Common myeloid progenitor, CD34-positive (primary cell): ENCODE measurements at regions not wholly inside any gene's neighbourhood (a gene's known extent, or its start where the extent isn't known, plus 50 kb on each side); places are given as distances from the start of the nearest gene placed in this dataset.

Source experiments
- CTCF ChIA-PET: fragments of 350-600 bp; sonication (Branson Sonifier 250); formaldehyde crosslinking; loops from one replicate; lab custom pipeline; 2021; ENCODE audit warnings: antibody characterized with exemption; lab: Charles Lee
- POLR2A ChIA-PET: fragments of 350-600 bp; sonication (Branson Sonifier 250); formaldehyde crosslinking; loops from one replicate; lab custom pipeline; 2021; ENCODE audit warnings: antibody characterized with exemption; lab: Charles Lee
- DNase-seq, 3 donors: peaks; one replicate each; pipeline versions ENCODE4 v3.0.0 to v3.0.0-alpha.2; 2013
- H3K27ac ChIP-seq, 2 experiments: 1 replicate in 1 of 2; 2 replicates in 1 of 2; pipeline ENCODE4 v1.7.0; 2013; ENCODE audit warnings: inconsistent platforms in 2 of 2, low read length in 2 of 2, mild to moderate bottlenecking in 2 of 2, low read depth in 1 of 2, moderate library complexity in 1 of 2; ENCODE audit not compliant: severe bottlenecking in 2 of 2, insufficient read depth in 1 of 2, poor library complexity in 1 of 2
- H3K27me3 ChIP-seq, 5 experiments: replicated peaks in 2 of 5; 1 replicate in 3 of 5; 2 replicates in 2 of 5; pipeline versions ENCODE4 v1.6.1 to v1.7.0; 2013; ENCODE audit warnings: low read length in 4 of 5, mild to moderate bottlenecking in 2 of 5, moderate library complexity in 2 of 5, inconsistent platforms in 1 of 5; ENCODE audit not compliant: insufficient read depth in 5 of 5, control insufficient read depth in 4 of 5
- H3K36me3 ChIP-seq, 4 experiments: 1 replicate in 2 of 4; 2 replicates in 2 of 4; pipeline versions ENCODE4 v1.6.1 to v1.7.0; 2013; ENCODE audit warnings: low read length in 3 of 4, control low read depth in 1 of 4, mild to moderate bottlenecking in 1 of 4; ENCODE audit not compliant: control insufficient read depth in 4 of 4, insufficient read depth in 4 of 4
- H3K4me1 ChIP-seq, 4 experiments: 1 replicate in 3 of 4; 2 replicates in 1 of 4; pipeline versions ENCODE4 v1.6.1 to v1.7.1; 2013; ENCODE audit warnings: low read length in 3 of 4, mild to moderate bottlenecking in 3 of 4, control low read depth in 1 of 4, inconsistent platforms in 1 of 4, moderate library complexity in 1 of 4; ENCODE audit not compliant: control insufficient read depth in 4 of 4, insufficient read depth in 4 of 4; ENCODE audit errors: control extremely low read depth in 1 of 4
- H3K4me3 ChIP-seq, 7 experiments: 1 replicate in 4 of 7; 2 replicates in 3 of 7; pipeline versions ENCODE4 v1.5.1 to v1.7.0; 2013; ENCODE audit warnings: mild to moderate bottlenecking in 7 of 7, low read length in 6 of 7, moderate library complexity in 6 of 7, inconsistent platforms in 2 of 7, low read depth in 2 of 7, control low read depth in 1 of 7; ENCODE audit not compliant: insufficient read depth in 4 of 7, control insufficient read depth in 1 of 7; ENCODE audit errors: extremely low read depth in 1 of 7
- H3K9me3 ChIP-seq, 5 experiments: 1 replicate in 4 of 5; 2 replicates in 1 of 5; pipeline versions ENCODE4 v1.6.1 to v1.7.1; 2013; ENCODE audit warnings: low read length in 4 of 5, mild to moderate bottlenecking in 2 of 5, inconsistent platforms in 1 of 5, low read depth in 1 of 5, moderate library complexity in 1 of 5; ENCODE audit not compliant: control insufficient read depth in 4 of 5, insufficient read depth in 2 of 5; ENCODE audit errors: control extremely low read depth in 1 of 5
- WGBS: methylation state at CpG from one replicate; pipeline ENCODE4 v1.1.5; 2013; ENCODE audit not compliant: insufficient coverage; 5-methylcytosine and 5-hydroxymethylcytosine counted together

GRCh38 chr10:128263891-128264688 lies 137.9 kb upstream of the MKI67 start:
- WGBS, result 34% methylated on average over 6 of the region's 13 CpGs
- DNase-seq, result peak; percentile 62 to 83 (median 77)
- peaks cover 0 to 8% (median 0%) of the 10 kb centered on the region in 5 experiments for H3K9me3 ChIP-seq
- POLR2A ChIA-PET, result no interaction called here
- CTCF ChIA-PET, result interaction anchor here (0.7 to 2.1 kb wide), 10 partner anchors 9 to 1707 kb away, joined by 3 to 9 read pairs (median 4); no protein-coding TSS in a partner anchor
- H3K4me3 ChIP-seq, result no peak overlapping the region
- H3K4me1 ChIP-seq, result peaks cover 0 to 2% (median 0%) of the 10 kb centered on the region in 4 experiments
- H3K27ac ChIP-seq, result no peak overlapping the region
- H3K36me3 ChIP-seq, result no peaks in the 10 kb centered on the region
- peaks cover 9 to 88% (median 26%) of the 10 kb centered on the region in 5 experiments for H3K27me3 ChIP-seq

- DNase-seq, result no peak
- Histone ChIP-seq H3K4me1 (peaks cover 0 to 2% (median 0%) of the 10 kb centered on the region in 4 experiments), H3K27me3 (peaks cover 9 to 74% (median 26%) of the 10 kb centered on the region in 5 experiments), H3K4me3 (no peak overlapping the region), H3K36me3 (no peaks in the 10 kb centered on the region), H3K27ac (no peak overlapping the region), H3K9me3 (peaks cover 0 to 2% (median 0%) of the 10 kb centered on the region in 5 experiments)
- POLR2A ChIA-PET, result no interaction called here
- CTCF ChIA-PET, result no interaction called here
- 16% methylated on average over 7 of the region's 32 CpGs for WGBS
These were observed 139.4 kb upstream of the MKI67 start for GRCh38 chr10:128265596-128265995.

GRCh38 chr10:128267581-128267980 lies 141.4 kb upstream of the MKI67 start:
- peaks cover 11 to 56% (median 19%) of the 10 kb centered on the region in 5 experiments for H3K27me3 ChIP-seq
- POLR2A ChIA-PET, result no interaction called here
- H3K4me1 ChIP-seq, result peaks cover 0 to 2% (median 0%) of the 10 kb centered on the region in 4 experiments
- 53% methylated on average over 4 of the region's 5 CpGs for WGBS
- DNase-seq, result no peak
- no peak overlapping the region for H3K4me3 ChIP-seq
- no peaks in the 10 kb centered on the region for H3K36me3 ChIP-seq
- no peaks in the 10 kb centered on the region for H3K9me3 ChIP-seq
- H3K27ac ChIP-seq, result no peak overlapping the region
- CTCF ChIA-PET, result interaction anchor here (0.7 to 4.5 kb wide), 14 partner anchors 8 to 594 kb away, joined by 3 to 77 read pairs (median 3); no protein-coding TSS in a partner anchor

- CTCF ChIA-PET, result interaction anchor here (0.7 to 4.5 kb wide), 17 partner anchors 8 to 594 kb away, joined by 3 to 77 read pairs (median 3); no protein-coding TSS in a partner anchor
- WGBS, result 40% methylated on average over 25 of the region's 25 CpGs
- Histone ChIP-seq H3K36me3 (no peaks in the 10 kb centered on the region), H3K4me3 (no peak overlapping the region), H3K9me3 (no peaks in the 10 kb centered on the region), H3K27ac (no peak overlapping the region), H3K4me1 (peaks cover 0 to 2% (median 0%) of the 10 kb centered on the region in 4 experiments), H3K27me3 (peaks cover 11 to 50% (median 17%) of the 10 kb centered on the region in 5 experiments)
- peak; percentile 53 to 66 (median 66) for DNase-seq
- POLR2A ChIA-PET, result no interaction called here
These were observed 141.9 kb upstream of the MKI67 start for GRCh38 chr10:128268015-128268722.

- H3K4me3 ChIP-seq, result peak overlapping the region in 4 of 7 experiments; percentile 38 to 68 (median 56)
- 0% methylated on average over 10 of the region's 10 CpGs for WGBS
- DNase-seq, result peak; percentile 85 to 95 (median 89)
- POLR2A ChIA-PET, result interaction anchor here (1.0 kb wide), 1 partner anchor 16 kb away, joined by 3 read pairs; no protein-coding TSS in a partner anchor
- peaks cover 2 to 45% (median 30%) of the 10 kb centered on the region in 4 experiments for H3K4me1 ChIP-seq
- peak overlapping the region; percentile 34 to 55 for H3K27ac ChIP-seq
- H3K36me3 ChIP-seq, result no peaks in the 10 kb centered on the region
- peaks cover 0 to 5% (median 0%) of the 10 kb centered on the region in 5 experiments for H3K27me3 ChIP-seq
- CTCF ChIA-PET, result interaction anchor here (0.6 to 1.1 kb wide), 6 partner anchors 10 to 256 kb away, joined by 3 to 4 read pairs (median 3); no protein-coding TSS in a partner anchor
- H3K9me3 ChIP-seq, result no peaks in the 10 kb centered on the region
These were observed 148.7 kb upstream of the MKI67 start for GRCh38 chr10:128274938-128275337.

DNA sequence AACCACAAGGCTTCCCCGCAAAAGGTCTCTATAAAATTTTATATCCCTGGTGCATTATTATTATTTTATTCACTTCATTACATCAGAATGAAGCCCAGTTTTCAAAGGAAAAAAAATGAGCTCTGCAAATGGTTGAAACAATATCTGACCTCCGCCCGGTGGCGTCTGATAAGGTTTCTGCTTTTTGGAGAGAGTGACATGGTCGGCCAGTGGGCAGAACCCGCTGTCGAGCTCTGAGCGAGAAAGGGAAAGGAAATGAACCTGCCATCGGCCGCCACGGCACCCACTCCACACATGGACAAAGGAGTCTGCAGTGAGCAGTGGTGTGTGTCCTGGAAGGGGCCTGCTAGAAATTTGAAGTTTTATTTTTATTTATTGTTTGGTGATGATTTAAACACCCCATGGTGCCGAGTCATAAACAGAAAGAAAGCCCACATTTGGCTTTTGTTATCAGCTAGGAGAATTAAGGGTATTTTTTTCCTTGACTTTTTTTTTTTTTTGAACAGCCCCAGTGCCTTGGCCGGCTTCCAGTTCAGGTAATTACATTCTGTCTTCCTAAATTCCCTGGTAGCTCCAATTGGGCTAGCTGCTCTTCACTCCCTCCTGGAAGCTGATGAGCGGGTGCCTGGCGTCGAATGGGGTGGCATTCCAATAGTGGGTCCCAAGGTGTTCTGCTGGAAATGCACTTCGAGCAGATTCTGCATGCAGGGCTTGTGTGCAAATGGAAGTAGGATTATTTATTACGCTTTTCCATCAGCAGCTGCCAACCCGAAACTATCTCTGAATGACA lies 149.4 kb upstream of the MKI67 start:
- ChIA-PET POLR2A (interaction anchor here (1.0 kb wide), 1 partner anchor 17 kb away, joined by 3 read pairs; no protein-coding TSS in a partner anchor), CTCF (interaction anchor here (0.6 to 1.1 kb wide), 7 partner anchors 10 to 760 kb away, joined by 3 to 4 read pairs (median 3); no protein-coding TSS in a partner anchor)
- Histone ChIP-seq H3K4me1 (peaks cover 2 to 45% (median 30%) of the 10 kb centered on the region in 4 experiments), H3K4me3 (peak overlapping the region; percentile 4 to 68 (median 48)), H3K27ac (peak overlapping the region; percentile 34 to 55), H3K9me3 (no peaks in the 10 kb centered on the region), H3K36me3 (no peaks in the 10 kb centered on the region), H3K27me3 (peaks cover 0 to 5% (median 0%) of the 10 kb centered on the region in 5 experiments)
- DNase-seq, result peak; percentile 74 to 87 (median 78)
- WGBS, result 38% methylated on average over 16 of the region's 19 CpGs
